Astrocyte of the hippocampus (primary cell): ENCODE measurements at regions not wholly inside any gene's neighbourhood (a gene's known extent, or its start where the extent isn't known, plus 50 kb on each side); places are given as distances from the start of the nearest gene placed in this dataset.
"Not testable (repeated sequence)": the region's sequence is repeated elsewhere in the genome, so short reads cannot be mapped to it uniquely, and the experiment has no call there.

Source experiments
- DNase-seq: peaks from one replicate; pipeline ENCODE4 v3.0.0; 2011; ENCODE audit warnings: low read depth, low spot score

- peak; percentile 64 for DNase-seq
Observed at GRCh38 chr4:163693211-163693610, 198.7 kb downstream of the TMA16 start.

- DNase-seq, result peak; percentile 12
Observed at GRCh38 chr4:163693776-163694175, 199.3 kb downstream of the TMA16 start.

- DNase-seq, result peak; percentile 24
Observed at GRCh38 chr4:163694385-163694784, 199.9 kb downstream of the TMA16 start.

- DNase-seq, result no peak
Observed at GRCh38 chr4:163697121-163697520, 202.6 kb downstream of the TMA16 start.

- not testable (repeated sequence) for DNase-seq
Observed at GRCh38 chr4:163700383-163700782, 205.9 kb downstream of the TMA16 start.

GRCh38 chr4:163701916-163702315, 207.4 kb downstream of the TMA16 start:
- DNase-seq, result no peak

GRCh38 chr4:163702736-163703135, 208.2 kb downstream of the TMA16 start:
- DNase-seq, result no peak

GRCh38 chr4:163703251-163703650, 208.8 kb downstream of the TMA16 start:
- no peak for DNase-seq

- no peak for DNase-seq
Observed at GRCh38 chr4:163707873-163708272, 213.4 kb downstream of the TMA16 start.

GRCh38 chr4:163709601-163710000, 215.1 kb downstream of the TMA16 start:
- DNase-seq, result no peak

- DNase-seq, result no peak
Observed at GRCh38 chr4:163710158-163710557, 215.7 kb downstream of the TMA16 start.

- not testable (repeated sequence) for DNase-seq
Observed at GRCh38 chr4:163724495-163724894, 230.0 kb downstream of the TMA16 start.

- DNase-seq, result no peak
Observed at GRCh38 chr4:163726641-163727040, 232.2 kb downstream of the TMA16 start.

- DNase-seq, result no peak
Observed at GRCh38 chr4:163731071-163731470, 236.6 kb downstream of the TMA16 start.

- no peak for DNase-seq
Observed at GRCh38 chr4:163732473-163732872, 238.0 kb downstream of the TMA16 start.

GRCh38 chr4:163736876-163737275, 242.4 kb downstream of the TMA16 start:
- DNase-seq, result no peak

GRCh38 chr4:163737846-163738245, 243.4 kb downstream of the TMA16 start:
- DNase-seq, result not testable (repeated sequence)

- DNase-seq, result no peak
Observed at GRCh38 chr4:163738521-163738920, 244.0 kb downstream of the TMA16 start.

GRCh38 chr4:163744861-163745260, 250.4 kb downstream of the TMA16 start:
- no peak for DNase-seq

- no peak for DNase-seq
Observed at GRCh38 chr4:163747293-163747692, 252.8 kb downstream of the TMA16 start.

- DNase-seq, result no peak
Observed at GRCh38 chr4:163747886-163748285, 253.4 kb downstream of the TMA16 start.

- no peak for DNase-seq
Observed at GRCh38 chr4:163748449-163748848, 254.0 kb downstream of the TMA16 start.

GRCh38 chr4:163755013-163755412, 260.5 kb downstream of the TMA16 start:
- DNase-seq, result peak; percentile 21

- no peak for DNase-seq
Observed at GRCh38 chr4:163757219-163757618, 262.7 kb downstream of the TMA16 start.
